Lower lobe of right lung (tissue), 2 donors: ENCODE measurements at regions not wholly inside any gene's neighbourhood (a gene's known extent, or its start where the extent isn't known, plus 50 kb on each side); places are given as distances from the start of the nearest gene placed in this dataset.

Source experiments
- ATAC-seq, 2 donors: fragments of 200-7000 bp; cut with Tn5 transposase; one replicate each; pipeline ENCODE4 v1.9.1; 2020 to 2022; ENCODE audit warnings: mild to moderate bottlenecking in 2 of 2, moderate library complexity in 2 of 2
- DNase-seq: peaks from one replicate; pipeline ENCODE4 v3.0.0-alpha.2; 2020
- H3K27ac ChIP-seq: fragments of 200-600 bp; one replicate; pipeline ENCODE4 v1.8.0; 2022
- H3K27me3 ChIP-seq: fragments of 200-600 bp; one replicate; pipeline ENCODE4 v1.8.0; 2022; ENCODE audit warnings: low read depth
- H3K36me3 ChIP-seq: fragments of 200-600 bp; one replicate; pipeline ENCODE4 v1.8.0; 2022; ENCODE audit warnings: mild to moderate bottlenecking
- H3K4me1 ChIP-seq: fragments of 200-600 bp; one replicate; pipeline ENCODE4 v1.8.0; 2022
- H3K4me3 ChIP-seq: fragments of 200-600 bp; one replicate; pipeline ENCODE4 v1.8.0; 2022; ENCODE audit warnings: mild to moderate bottlenecking
- H3K9me3 ChIP-seq: fragments of 200-600 bp; one replicate; pipeline ENCODE4 v1.8.0; 2022
- CTCF ChIP-seq: fragments of 200-600 bp; IDR thresholded peaks from one replicate; pipeline ENCODE4 v1.8.0; 2022; ENCODE audit warnings: antibody characterized with exemption, mild to moderate bottlenecking
- intact Hi-C: fragments of 100-400 bp; cut with DNase I; formaldehyde crosslinking; loops from one replicate; pipeline ENCODE4 v1.11.0; 2022
- donor health status: DM: no; HTN: yes; CAD: no; lungs with severe emphysema.

- Histone ChIP-seq H3K27ac (no peak overlapping the region), H3K9me3 (no peaks in the 10 kb centered on the region), H3K4me1 (no peaks in the 10 kb centered on the region), H3K4me3 (no peak overlapping the region), H3K27me3 (no peaks in the 10 kb centered on the region), H3K36me3 (no peaks in the 10 kb centered on the region)
- DNase-seq (no peak), ATAC-seq (no peak)
- intact Hi-C loops = no loop called here
- no peak for TF ChIP-seq CTCF
These were observed 345.7 kb downstream of the HAPSTR1 start for GRCh38 chr16:9437115-9437514.

- no peaks in the 10 kb centered on the region for H3K9me3 ChIP-seq
- no peak overlapping the region for H3K27ac ChIP-seq
- no peaks in the 10 kb centered on the region for H3K27me3 ChIP-seq
- DNase-seq = no peak
- intact Hi-C loops = no loop called here
- no peak overlapping the region for H3K4me3 ChIP-seq
- no peaks in the 10 kb centered on the region for H3K36me3 ChIP-seq
- ATAC-seq = no peak
- no peak for TF ChIP-seq CTCF
- H3K4me1 ChIP-seq = no peaks in the 10 kb centered on the region
These were observed 347.5 kb downstream of the HAPSTR1 start for GRCh38 chr16:9438991-9439390.

- H3K27ac ChIP-seq = no peak overlapping the region
- ATAC-seq = no peak
These were observed 349.6 kb downstream of the HAPSTR1 start for GRCh38 chr16:9441012-9441411.

GRCh38 chr16:9443864-9444263 is 352.4 kb downstream of the HAPSTR1 start:
- Histone ChIP-seq H3K36me3 (no peaks in the 10 kb centered on the region), H3K27me3 (no peaks in the 10 kb centered on the region), H3K4me1 (no peaks in the 10 kb centered on the region), H3K9me3 (no peaks in the 10 kb centered on the region), H3K4me3 (no peak overlapping the region), H3K27ac (no peak overlapping the region)
- intact Hi-C loops = no loop called here
- TF ChIP-seq CTCF = no peak
- no peak for DNase-seq
- no peak for ATAC-seq

More at GRCh38 chr16:9441012-9441411, 349.6 kb downstream of the HAPSTR1 start:
- Histone ChIP-seq H3K9me3 (no peaks in the 10 kb centered on the region), H3K27me3 (no peaks in the 10 kb centered on the region), H3K36me3 (no peaks in the 10 kb centered on the region), H3K4me1 (no peaks in the 10 kb centered on the region), H3K4me3 (no peak overlapping the region)
- DNase-seq = no peak
- intact Hi-C loops = no loop called here
- TF ChIP-seq CTCF = no peak

- no peaks in the 10 kb centered on the region for H3K36me3 ChIP-seq
- ATAC-seq (peak; percentile 32 to 61), DNase-seq (no peak)
- no peak overlapping the region for H3K4me3 ChIP-seq
- no peaks in the 10 kb centered on the region for H3K27me3 ChIP-seq
- no peak overlapping the region for H3K27ac ChIP-seq
- intact Hi-C loops = no loop called here
- no peak for TF ChIP-seq CTCF
- peaks cover 3% of the 10 kb centered on the region for H3K9me3 ChIP-seq
- no peaks in the 10 kb centered on the region for H3K4me1 ChIP-seq
These were observed 355.2 kb downstream of the HAPSTR1 start for GRCh38 chr16:9446471-9447194.
